ENCODE measurements at regions not wholly inside any gene's neighbourhood (a gene's known extent, or its start where the extent isn't known, plus 50 kb on each side); places are given as distances from the start of the nearest gene placed in this dataset.

DNA sequence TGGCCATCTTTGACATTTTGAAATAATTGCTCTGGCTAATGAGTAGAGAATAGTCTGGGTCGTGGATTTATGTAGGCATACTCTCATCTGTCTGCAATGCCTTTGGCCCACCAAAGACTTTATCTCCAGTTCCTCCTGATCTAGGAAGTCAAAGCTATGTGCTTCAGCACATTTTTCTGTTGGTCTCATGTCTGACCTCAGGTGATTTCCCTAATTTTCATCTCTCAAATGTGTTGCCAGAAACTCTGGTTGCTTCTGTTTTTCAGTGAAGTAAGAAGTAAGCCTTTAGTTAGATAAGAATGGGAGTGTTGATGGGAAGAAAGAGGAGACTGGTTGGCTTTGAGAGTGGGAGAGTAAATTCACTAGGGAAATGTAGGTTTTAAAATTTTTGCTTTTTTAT, 66.4 kb downstream of the GPR88 start:
- Histone ChIP-seq H3K27ac (ENCODE audit: low read depth, low read length) (no peak overlapping the region), H4K20me1 (ENCODE audit: control insufficient read depth, insufficient read depth, low read depth, low read length) (no peaks in the 10 kb centered on the region), H3F3A (ENCODE audit: control insufficient read depth, insufficient read depth) (no peaks in the 10 kb centered on the region), H3K4me1 (ENCODE audit: control insufficient read depth, low read length) (no peaks in the 10 kb centered on the region), H3K9me2 (replicated peaks; ENCODE audit: control insufficient read depth, low read length) (no peaks in the 10 kb centered on the region), H3K79me2 (ENCODE audit: control insufficient read depth, low read length) (no peaks in the 10 kb centered on the region), H3K27me3 (ENCODE audit: control insufficient read depth, low read length) (no peaks in the 10 kb centered on the region), H3K36me3 (ENCODE audit: control insufficient read depth, low read length) (no peaks in the 10 kb centered on the region), H3K9me3 (ENCODE audit: control insufficient read depth, insufficient read depth, low read length) (no peaks in the 10 kb centered on the region), H3K4me2 (ENCODE audit: low read length) (no peak overlapping the region), H3K4me3 (ENCODE audit: low read length) (no peak overlapping the region)
- TF ChIP-seq CTCF (IDR thresholded peaks at IDR 0.05; ENCODE audit: low read depth, low read length, poor library complexity, severe bottlenecking): no peak
- TF ChIP-seq EZH2phosphoT487 (IDR thresholded peaks at IDR 0.05; ENCODE audit: borderline replicate concordance, low read length): no peak

DNA sequence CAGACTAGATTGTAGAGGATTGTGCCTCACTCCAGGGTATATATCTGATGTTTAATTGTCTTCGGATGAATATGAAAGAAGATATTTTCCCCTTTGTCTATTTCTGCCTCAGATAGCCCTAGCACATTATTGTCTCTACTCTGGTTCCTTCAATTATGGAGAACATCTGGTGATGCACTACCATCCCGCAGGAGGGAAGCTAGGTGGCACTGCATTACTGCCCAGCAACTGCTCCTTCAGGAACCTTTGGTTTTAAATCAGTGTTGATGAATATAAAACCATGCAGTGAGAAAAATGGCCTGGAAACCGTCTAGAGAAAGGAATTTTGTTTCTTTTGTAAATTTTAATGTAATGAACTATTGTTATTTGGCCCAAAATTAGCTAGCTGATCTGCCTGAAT, 68.5 kb downstream of the GPR88 start:
- TF ChIP-seq EZH2phosphoT487 (IDR thresholded peaks at IDR 0.05; ENCODE audit: borderline replicate concordance, low read length) (no peak), CTCF (IDR thresholded peaks at IDR 0.05; ENCODE audit: low read depth, low read length, poor library complexity, severe bottlenecking) (peak; percentile 24)
- no peaks in the 10 kb centered on the region for H3F3A ChIP-seq (ENCODE audit: control insufficient read depth, insufficient read depth)
- no peaks in the 10 kb centered on the region for H3K79me2 ChIP-seq (ENCODE audit: control insufficient read depth, low read length)
- no peaks in the 10 kb centered on the region for H3K27me3 ChIP-seq (ENCODE audit: control insufficient read depth, low read length)
- H4K20me1 ChIP-seq (ENCODE audit: control insufficient read depth, insufficient read depth, low read depth, low read length): no peaks in the 10 kb centered on the region
- H3K36me3 ChIP-seq (ENCODE audit: control insufficient read depth, low read length): no peaks in the 10 kb centered on the region
- H3K4me2 ChIP-seq (ENCODE audit: low read length): no peak overlapping the region
- H3K4me1 ChIP-seq (ENCODE audit: control insufficient read depth, low read length): no peaks in the 10 kb centered on the region
- H3K9me3 ChIP-seq (ENCODE audit: control insufficient read depth, insufficient read depth, low read length): no peaks in the 10 kb centered on the region
- H3K4me3 ChIP-seq (ENCODE audit: low read length): no peak overlapping the region
- H3K27ac ChIP-seq (ENCODE audit: low read depth, low read length): no peak overlapping the region
- no peaks in the 10 kb centered on the region for H3K9me2 ChIP-seq (replicated peaks; ENCODE audit: control insufficient read depth, low read length)

- TF ChIP-seq CTCF (IDR thresholded peaks at IDR 0.05; ENCODE audit: low read depth, low read length, poor library complexity, severe bottlenecking) (no peak), EZH2phosphoT487 (IDR thresholded peaks at IDR 0.05; ENCODE audit: borderline replicate concordance, low read length) (no peak)
- no peak overlapping the region for H3K27ac ChIP-seq (ENCODE audit: low read depth, low read length)
- no peaks in the 10 kb centered on the region for H3K4me1 ChIP-seq (ENCODE audit: control insufficient read depth, low read length)
Measured at GRCh38 chr1:100607628-100608240, 69.8 kb downstream of the GPR88 start.

More at GRCh38 chr1:100607628-100608240, 69.8 kb downstream of the GPR88 start:
- Histone ChIP-seq H3F3A (ENCODE audit: control insufficient read depth, insufficient read depth) (no peaks in the 10 kb centered on the region), H3K27me3 (ENCODE audit: control insufficient read depth, low read length) (no peaks in the 10 kb centered on the region), H4K20me1 (ENCODE audit: control insufficient read depth, insufficient read depth, low read depth, low read length) (no peaks in the 10 kb centered on the region), H3K4me3 (ENCODE audit: low read length) (no peak overlapping the region), H3K9me3 (ENCODE audit: control insufficient read depth, insufficient read depth, low read length) (no peaks in the 10 kb centered on the region), H3K36me3 (ENCODE audit: control insufficient read depth, low read length) (no peaks in the 10 kb centered on the region), H3K9me2 (replicated peaks; ENCODE audit: control insufficient read depth, low read length) (no peaks in the 10 kb centered on the region), H3K4me2 (ENCODE audit: low read length) (no peak overlapping the region), H3K79me2 (ENCODE audit: control insufficient read depth, low read length) (no peaks in the 10 kb centered on the region)
